ENCODE measurements at regions not wholly inside any gene's neighbourhood (a gene's known extent, or its start where the extent isn't known, plus 50 kb on each side); places are given as distances from the start of the nearest gene placed in this dataset.

DNA sequence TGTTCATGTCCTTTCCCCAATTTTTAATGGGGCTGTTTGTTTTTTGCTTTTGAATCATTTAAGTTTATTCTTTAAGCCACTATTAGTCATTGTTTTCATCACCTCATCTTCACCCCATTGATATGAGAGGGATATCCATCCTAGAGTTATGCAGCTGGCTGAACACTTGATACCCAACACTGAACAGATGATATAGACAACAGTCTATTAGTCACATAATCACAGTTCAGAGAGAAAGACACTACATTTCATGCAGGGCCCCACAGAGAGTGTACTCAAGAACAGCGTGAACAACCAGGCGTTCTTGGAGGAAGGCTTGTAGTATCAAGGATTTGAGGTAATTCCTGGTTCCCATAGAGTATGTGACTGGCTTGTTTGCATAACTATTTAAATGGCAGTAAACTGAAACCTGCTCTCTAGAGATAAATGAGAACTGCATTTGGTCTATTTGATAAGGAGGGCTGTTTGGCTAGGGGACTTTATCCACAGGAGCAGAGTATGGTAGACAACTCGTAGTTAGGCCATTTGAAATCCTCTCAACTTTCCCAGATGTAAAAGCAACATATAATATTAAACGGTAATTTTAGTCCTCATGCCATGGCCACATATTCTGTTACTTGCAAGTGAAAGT, 618.7 kb downstream of the SI start:
- TF ChIP-seq, protein P1, sequence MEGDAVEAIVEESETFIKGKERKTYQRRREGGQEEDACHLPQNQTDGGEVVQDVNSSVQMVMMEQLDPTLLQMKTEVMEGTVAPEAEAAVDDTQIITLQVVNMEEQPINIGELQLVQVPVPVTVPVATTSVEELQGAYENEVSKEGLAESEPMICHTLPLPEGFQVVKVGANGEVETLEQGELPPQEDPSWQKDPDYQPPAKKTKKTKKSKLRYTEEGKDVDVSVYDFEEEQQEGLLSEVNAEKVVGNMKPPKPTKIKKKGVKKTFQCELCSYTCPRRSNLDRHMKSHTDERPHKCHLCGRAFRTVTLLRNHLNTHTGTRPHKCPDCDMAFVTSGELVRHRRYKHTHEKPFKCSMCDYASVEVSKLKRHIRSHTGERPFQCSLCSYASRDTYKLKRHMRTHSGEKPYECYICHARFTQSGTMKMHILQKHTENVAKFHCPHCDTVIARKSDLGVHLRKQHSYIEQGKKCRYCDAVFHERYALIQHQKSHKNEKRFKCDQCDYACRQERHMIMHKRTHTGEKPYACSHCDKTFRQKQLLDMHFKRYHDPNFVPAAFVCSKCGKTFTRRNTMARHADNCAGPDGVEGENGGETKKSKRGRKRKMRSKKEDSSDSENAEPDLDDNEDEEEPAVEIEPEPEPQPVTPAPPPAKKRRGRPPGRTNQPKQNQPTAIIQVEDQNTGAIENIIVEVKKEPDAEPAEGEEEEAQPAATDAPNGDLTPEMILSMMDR (IDR thresholded peaks at IDR 0.05): no peak
- TF ChIP-seq CHD2 (IDR thresholded peaks at IDR 0.05; ENCODE audit: low read length, partially characterized antibody) (no peak), MXI1 (IDR thresholded peaks at IDR 0.05; ENCODE audit: low read depth, low read length) (no peak), POLR2AphosphoS5 (IDR thresholded peaks at IDR 0.05; ENCODE audit: low read depth, low read length) (no peak), FOXJ3 (CRISPR knock-in tag; IDR thresholded peaks at IDR 0.05) (no peak), TEAD4 (IDR thresholded peaks at IDR 0.05; ENCODE audit: borderline replicate concordance, insufficient read depth) (no peak), RFX5 (IDR thresholded peaks at IDR 0.05; ENCODE audit: low read length) (no peak), ELF1 (IDR thresholded peaks at IDR 0.05) (no peak), YY1 (IDR thresholded peaks at IDR 0.05; ENCODE audit: low read depth) (no peak), EP300 (IDR thresholded peaks at IDR 0.05; ENCODE audit: borderline replicate concordance in 1 of 2, low read depth in 1 of 2, low read length in 1 of 2) (no peak)
- TF ChIP-seq, protein P2, sequence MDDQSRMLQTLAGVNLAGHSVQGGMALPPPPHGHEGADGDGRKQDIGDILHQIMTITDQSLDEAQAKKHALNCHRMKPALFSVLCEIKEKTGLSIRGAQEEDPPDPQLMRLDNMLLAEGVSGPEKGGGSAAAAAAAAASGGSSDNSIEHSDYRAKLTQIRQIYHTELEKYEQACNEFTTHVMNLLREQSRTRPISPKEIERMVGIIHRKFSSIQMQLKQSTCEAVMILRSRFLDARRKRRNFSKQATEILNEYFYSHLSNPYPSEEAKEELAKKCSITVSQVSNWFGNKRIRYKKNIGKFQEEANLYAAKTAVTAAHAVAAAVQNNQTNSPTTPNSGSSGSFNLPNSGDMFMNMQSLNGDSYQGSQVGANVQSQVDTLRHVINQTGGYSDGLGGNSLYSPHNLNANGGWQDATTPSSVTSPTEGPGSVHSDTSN (IDR thresholded peaks at IDR 0.05): no peak
- TF ChIP-seq, protein P3, sequence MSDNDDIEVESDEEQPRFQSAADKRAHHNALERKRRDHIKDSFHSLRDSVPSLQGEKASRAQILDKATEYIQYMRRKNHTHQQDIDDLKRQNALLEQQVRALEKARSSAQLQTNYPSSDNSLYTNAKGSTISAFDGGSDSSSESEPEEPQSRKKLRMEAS (IDR thresholded peaks at IDR 0.05; ENCODE audit: low read depth): no peak

All from SK-N-SH (cell line).